GM20000 (cell line): ENCODE measurements at regions not wholly inside any gene's neighbourhood (a gene's known extent, or its start where the extent isn't known, plus 50 kb on each side); places are given as distances from the start of the nearest gene placed in this dataset.
A peak's percentile ranks its signal among the peaks of the same experiment; 100 is the strongest.

Experiments
- DNase-seq: peaks from one replicate; pipeline ENCODE4 v3.0.0; 2012; ENCODE audit warnings: low spot score
- CTCF ChIP-seq: IDR thresholded peaks from 2 replicates; pipeline ENCODE4 v1.5.1; 2012; ENCODE audit warnings: mild to moderate bottlenecking, control low read depth; ENCODE audit errors: extremely low read depth, missing control alignments

- no peak for DNase-seq
- TF ChIP-seq CTCF = no peak
These were observed 142.9 kb downstream of the ASB9 start for GRCh38 chrX:15127010-15127409.

- DNase-seq = no peak
- TF ChIP-seq CTCF = no peak
These were observed 153.0 kb downstream of the ASB9 start for GRCh38 chrX:15116900-15117299.

- DNase-seq = no peak
- no peak for TF ChIP-seq CTCF
These were observed 154.9 kb downstream of the ASB9 start for GRCh38 chrX:15114743-15115566.

- peak; percentile 5 for TF ChIP-seq CTCF
- DNase-seq = no peak
These were observed 162.4 kb downstream of the ASB9 start for GRCh38 chrX:15107367-15107988.

GRCh38 chrX:15098505-15098904 lies 171.4 kb downstream of the ASB9 start:
- no peak for TF ChIP-seq CTCF
- DNase-seq = no peak

GRCh38 chrX:15087747-15088146 lies 182.1 kb downstream of the ASB9 start:
- no peak for TF ChIP-seq CTCF

DNA sequence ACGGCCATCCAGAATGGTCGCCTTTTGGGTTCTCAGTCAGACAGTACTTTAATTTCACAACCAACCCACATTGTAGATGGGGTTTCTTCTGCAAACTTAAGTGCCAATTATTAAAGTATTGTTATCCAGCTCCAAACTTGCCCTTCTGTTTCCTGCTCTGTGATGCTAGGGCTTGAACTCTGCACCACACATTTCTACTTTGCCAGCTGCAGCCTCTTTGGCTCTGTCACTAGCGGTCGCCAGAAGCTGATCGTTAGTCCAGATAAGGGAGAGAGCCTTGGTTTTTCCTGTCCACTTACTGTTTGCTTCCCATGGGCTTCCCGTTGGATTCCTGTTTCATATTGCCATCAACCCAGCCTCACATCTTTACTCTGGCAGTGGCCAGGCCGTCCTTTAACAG lies 196.6 kb downstream of the ASB9 start:
- TF ChIP-seq CTCF = no peak
- DNase-seq = no peak

More at GRCh38 chrX:15087747-15088146, 182.1 kb downstream of the ASB9 start:
- no peak for DNase-seq
